GM08714 (cell line): ENCODE measurements at regions not wholly inside any gene's neighbourhood (a gene's known extent, or its start where the extent isn't known, plus 50 kb on each side); places are given as distances from the start of the nearest gene placed in this dataset.
"Not testable (repeated sequence)": the region's sequence is repeated elsewhere in the genome, so short reads cannot be mapped to it uniquely, and the experiment has no call there.

ENCODE experiments used
- H3K4me3 ChIP-seq: fragments of 200-500 bp; sonication (Bioruptor generic); 2 replicates; pipeline ENCODE4 v1.5.1; 2014; ENCODE audit warnings: mild to moderate bottlenecking, low read length, inconsistent platforms
- ZNF274 ChIP-seq: IDR thresholded peaks from 2 replicates; pipeline ENCODE4 v1.6.1; 2012; ENCODE audit warnings: mild to moderate bottlenecking, low read depth, low read length

DNA sequence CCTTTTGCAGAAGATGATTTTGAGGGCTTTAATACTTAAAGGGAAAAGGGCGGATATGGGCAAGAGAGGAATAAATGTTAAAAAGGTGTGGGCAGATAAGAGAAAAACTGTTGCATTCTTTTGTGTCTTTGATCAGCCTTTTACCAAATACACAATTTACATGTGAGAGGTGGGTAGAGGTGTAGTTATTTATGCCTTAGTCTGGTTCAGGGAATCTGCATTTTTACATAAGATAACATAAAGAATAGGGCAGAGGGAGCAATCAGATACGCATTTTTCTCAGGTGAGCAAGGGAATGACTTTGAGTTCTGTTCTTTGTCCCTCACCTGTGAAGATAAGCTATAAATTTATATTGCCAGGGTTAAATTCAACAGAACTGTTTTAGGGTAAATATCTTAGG, 708.4 kb upstream of the SLITRK1 start:
- H3K4me3 ChIP-seq = no peak overlapping the region
- no peak for TF ChIP-seq ZNF274

DNA sequence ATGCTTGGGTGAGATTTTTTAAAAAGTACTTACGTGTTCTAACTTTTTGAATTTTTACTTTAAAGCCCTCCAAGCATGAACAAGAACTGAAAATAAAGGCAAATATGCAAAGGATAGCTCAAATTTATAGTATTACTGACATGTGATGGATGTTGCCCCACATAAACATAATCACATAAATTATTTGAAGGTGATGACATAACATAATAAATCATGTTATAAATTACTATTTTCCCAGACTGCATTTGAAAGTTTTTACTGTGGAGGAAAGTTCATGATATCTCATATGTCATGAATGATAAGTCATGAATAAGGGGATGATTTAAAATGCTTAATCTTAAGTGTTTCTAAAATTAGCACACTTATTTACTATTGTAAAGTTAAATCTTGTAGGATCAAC, 705.7 kb upstream of the SLITRK1 start:
- TF ChIP-seq ZNF274 = no peak

DNA sequence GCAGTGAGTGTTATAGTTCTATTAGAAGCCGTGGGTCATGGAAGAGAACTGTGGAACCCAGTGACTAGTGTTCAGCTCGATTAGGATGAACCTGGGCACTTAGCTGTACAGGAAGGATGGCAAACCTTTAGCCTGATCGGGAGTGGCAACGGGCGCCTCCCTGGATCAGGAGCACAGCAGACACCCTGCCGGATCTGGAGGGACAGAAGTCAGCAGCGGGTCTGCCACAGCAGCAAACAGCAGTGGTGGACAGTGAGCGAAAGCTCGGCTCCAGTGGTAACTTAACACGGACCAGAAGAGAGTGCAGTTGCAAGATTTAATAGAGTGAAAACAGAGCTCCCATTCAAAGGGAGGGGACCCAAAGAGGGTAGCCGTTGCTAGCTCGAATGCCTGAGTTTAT, 697.6 kb upstream of the SLITRK1 start:
- H3K4me3 ChIP-seq = not testable (repeated sequence)

More for the DNA sequence above, 705.7 kb upstream of the SLITRK1 start:
- no peak overlapping the region for H3K4me3 ChIP-seq

DNA sequence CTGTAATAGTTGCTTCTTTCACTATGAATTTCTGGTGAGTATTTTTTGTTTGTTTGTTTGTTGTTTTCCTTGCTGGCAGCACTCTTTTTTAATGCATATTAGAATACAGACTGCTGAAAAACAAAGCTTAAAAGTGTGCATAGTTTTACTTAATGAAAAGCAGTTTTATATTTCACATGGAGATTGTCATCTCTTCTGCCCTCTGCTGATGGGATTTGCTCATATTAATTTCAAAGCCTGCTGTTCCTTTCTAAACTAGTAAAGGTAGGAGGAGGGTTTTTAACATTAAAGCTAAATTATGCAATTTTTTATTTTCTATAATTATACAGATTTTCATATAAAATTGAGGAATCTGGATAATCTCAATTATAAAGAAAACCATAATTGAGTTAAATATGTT, 692.6 kb upstream of the SLITRK1 start:
- no peak for TF ChIP-seq ZNF274
- H3K4me3 ChIP-seq = no peak overlapping the region

DNA sequence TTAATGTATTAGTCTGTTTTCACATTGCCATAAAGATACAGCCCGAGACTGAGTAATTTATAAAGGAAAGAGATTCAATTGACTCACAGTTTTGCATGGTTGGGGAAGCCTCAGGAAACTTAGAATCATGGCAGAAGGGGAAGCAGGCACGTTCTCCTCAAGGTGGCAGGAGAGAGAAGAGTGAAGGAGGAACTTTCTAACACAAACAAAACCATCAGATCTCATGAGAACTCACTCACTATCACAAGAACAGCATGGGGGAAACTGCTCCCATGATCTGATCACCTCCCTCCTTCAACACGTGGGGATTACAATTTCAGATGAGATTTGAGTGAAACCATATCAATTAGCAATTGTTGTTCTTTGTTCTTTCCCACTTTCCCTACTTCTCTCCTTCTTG, 689.0 kb upstream of the SLITRK1 start:
- no peak for TF ChIP-seq ZNF274
- no peak overlapping the region for H3K4me3 ChIP-seq

DNA sequence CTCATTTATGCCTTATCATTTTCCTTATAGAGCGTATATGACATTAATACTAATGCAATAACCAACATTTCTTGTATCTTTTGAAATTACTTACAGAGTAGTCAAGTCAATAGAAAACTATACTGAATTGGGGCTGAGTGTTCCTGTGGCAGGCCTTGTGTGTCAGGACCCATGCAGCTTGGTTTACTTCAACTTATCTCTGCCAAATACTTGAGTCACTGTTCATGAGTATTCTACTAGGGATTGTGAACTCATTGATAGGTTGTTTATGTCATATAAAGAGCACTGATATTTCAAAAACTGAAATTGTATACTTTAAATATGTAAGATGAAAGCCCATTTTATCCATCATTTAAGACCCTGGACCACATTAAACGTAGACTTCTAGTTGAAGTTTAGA, 688.6 kb upstream of the SLITRK1 start:
- no peak for TF ChIP-seq ZNF274
- no peak overlapping the region for H3K4me3 ChIP-seq

DNA sequence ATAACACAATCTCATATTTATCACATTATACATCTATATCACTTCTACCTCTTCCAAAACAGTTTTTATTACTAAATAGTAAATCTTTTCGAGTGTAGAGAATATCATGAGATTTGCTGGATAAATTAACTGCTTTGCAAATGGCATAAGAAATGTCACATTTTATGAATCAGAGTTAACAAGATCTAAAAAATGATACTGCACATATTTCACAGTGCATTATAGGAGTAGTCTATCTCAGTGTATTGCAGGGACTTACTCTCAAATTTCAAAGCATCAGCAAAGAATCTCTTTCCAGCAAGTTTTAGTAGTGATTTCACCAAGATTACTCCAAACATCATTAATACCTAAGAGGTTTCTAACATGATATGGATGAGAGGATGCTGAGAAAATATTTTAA, 687.1 kb upstream of the SLITRK1 start:
- TF ChIP-seq ZNF274 = no peak
- no peak overlapping the region for H3K4me3 ChIP-seq

DNA sequence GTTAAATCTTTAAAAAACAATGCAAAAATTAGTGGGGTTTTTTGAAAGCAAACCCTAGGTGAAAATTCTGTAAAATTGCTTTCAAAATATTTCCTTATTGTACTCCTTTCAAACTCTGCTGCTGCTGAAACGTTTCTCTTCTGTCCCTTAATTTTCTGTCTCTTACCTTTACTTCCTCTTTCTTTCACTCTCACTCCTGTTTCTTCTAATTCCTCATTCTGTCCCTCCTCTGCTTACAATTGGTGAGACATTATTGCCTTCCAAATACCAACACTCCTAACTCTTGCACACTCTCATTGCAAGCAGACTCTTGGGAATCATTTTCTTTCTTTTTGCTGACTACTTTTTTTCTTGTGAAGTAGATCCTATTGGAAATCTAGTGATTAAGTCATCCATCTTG, 685.6 kb upstream of the SLITRK1 start:
- H3K4me3 ChIP-seq = no peak overlapping the region
- TF ChIP-seq ZNF274 = no peak

DNA sequence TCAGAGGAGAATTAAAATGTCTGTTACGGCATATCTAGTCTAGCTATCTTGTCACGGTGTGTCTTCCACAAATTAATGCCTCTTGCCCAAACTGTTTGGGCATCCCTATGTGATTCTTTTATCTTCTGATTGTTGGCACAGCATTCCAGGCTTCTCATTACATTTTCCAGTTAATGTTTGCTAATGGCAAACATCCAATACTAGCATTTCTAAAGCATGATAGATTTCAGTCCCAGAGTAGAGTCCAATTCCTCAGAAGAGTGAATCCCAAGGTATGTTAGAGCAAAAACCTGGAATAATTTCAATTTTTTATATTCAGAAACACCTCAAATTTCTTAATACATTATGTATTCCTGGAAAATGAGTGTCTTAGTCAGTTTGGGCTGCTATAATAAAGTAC, 684.5 kb upstream of the SLITRK1 start:
- no peak for TF ChIP-seq ZNF274

DNA sequence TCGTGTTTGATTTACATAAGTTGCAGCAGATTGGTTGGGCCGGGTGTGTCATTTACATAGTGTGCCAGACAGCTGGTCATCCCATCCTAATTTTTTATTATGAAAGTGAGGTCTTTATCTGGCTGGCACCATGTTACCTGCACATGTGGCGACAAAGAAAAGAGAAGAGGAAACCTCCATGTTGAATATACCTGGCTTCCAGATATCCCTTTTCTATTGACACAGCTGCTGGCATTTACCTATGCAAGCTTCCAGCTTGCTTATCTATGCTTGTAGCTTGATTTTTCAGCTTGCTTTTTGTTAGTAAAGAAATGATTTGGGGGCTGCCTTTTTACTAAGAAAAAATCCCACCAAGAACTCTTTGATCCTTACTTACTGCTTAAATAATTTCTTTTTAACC, 681.3 kb upstream of the SLITRK1 start:
- H3K4me3 ChIP-seq = no peak overlapping the region
- no peak for TF ChIP-seq ZNF274

More for the DNA sequence above, 684.5 kb upstream of the SLITRK1 start:
- H3K4me3 ChIP-seq = no peak overlapping the region

DNA sequence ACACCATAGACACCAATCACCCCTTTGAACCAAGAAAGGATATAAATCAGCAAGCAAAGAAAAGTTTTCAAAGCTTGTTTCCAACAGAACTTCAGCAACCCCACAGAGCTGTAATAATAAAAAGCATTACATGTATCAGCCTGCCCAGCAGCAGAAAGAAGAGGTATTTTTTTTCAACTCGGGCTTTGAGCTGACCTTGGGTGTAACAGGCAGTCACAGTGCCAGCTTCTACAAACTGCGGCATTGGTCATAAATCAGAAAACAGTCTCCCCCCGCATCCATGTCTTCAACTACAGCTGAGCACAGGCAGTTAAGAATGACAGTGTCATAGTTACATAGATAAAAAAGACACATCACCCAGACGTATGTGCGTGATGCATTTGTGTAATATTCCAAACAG, 671.0 kb upstream of the SLITRK1 start:
- H3K4me3 ChIP-seq = no peak overlapping the region
- no peak for TF ChIP-seq ZNF274

DNA sequence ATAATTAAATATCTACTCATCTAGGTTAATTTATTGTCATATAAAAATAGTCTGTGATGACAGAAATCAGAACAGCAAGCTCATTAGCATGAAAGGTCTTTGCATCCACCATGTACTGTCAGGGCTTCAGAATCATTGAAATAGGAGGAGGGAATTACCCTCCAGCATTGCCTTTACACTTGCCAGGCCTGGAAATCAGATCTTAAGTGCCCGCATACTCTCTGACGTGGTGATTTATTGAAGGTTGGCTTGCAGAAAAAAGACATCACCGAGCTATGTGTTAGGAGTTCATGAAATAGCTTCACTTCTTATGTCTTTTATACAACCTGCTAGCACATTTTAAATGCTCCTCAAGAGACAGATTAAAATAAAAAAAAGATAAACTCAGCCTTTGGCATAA, 661.7 kb upstream of the SLITRK1 start:
- TF ChIP-seq ZNF274 = no peak
- H3K4me3 ChIP-seq = no peak overlapping the region

DNA sequence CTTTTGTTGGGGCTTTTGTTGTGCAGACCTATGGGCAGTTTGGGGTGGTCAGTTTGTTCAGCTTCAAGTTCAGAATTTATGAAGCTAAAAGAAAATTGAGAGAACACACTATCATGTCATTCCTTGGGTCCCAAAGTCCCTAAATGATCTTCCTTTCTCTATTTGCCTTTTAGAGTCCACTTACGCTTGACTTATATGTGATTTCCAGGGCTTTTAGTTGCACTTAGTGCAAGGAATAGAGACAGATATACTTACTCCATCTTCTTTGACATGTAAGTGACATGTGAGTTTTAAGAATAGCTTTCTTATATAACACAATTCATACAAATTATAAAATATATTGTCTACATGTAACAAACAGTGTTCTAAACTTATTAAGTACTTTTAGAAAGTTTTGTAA, 660.1 kb upstream of the SLITRK1 start:
- H3K4me3 ChIP-seq = no peak overlapping the region
- TF ChIP-seq ZNF274 = no peak

DNA sequence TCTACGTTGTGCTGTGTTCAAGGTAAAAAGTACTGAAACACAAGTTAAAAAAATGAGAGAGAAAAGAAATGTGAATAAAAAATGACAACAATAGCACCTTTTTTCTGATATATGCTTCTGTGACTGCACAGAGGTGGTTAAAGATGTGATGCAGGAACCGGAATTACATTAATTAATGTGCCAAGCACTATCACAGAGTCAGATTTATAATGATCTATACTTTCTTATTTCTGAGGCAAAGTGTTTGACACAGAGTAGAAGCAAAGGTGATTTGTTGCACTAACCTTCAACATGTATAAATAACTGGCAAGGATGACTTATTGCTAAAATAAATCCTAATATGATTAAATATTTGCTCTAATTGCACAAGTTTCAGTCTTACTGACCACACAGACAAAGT, 654.6 kb upstream of the SLITRK1 start:
- TF ChIP-seq ZNF274 = no peak
- no peak overlapping the region for H3K4me3 ChIP-seq

DNA sequence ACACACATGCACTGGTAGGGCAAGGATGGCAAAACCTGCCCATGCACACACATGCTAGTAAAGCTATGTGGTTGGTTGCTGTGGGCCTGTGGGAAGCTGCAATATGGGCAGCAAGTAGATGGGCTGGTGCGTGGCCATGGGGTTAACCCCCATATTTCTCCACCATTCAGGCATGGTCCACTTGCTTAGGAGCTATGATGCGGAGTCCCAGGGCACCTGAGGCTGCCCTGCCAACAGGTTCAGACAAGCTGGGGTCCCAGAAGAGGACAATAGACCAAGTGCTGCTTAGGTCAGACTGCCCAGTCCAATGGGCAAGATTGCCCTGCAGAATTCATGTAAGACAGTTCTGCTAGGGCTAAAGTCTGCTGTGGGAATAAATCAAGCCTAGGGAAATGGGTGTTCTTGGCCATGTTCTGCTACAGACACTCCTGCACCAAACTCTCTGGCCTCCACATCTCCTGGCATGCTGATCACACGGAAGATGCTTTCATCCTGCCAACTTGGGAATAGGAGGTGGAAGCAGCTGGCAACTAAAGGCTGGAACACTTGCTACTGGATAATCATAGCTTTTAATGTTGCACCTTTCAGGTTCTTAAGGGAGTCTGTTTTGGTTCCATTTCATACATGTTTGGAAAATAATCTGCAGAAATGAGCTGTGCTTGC, 646.3 kb upstream of the SLITRK1 start:
- no peak overlapping the region for H3K4me3 ChIP-seq
- no peak for TF ChIP-seq ZNF274

DNA sequence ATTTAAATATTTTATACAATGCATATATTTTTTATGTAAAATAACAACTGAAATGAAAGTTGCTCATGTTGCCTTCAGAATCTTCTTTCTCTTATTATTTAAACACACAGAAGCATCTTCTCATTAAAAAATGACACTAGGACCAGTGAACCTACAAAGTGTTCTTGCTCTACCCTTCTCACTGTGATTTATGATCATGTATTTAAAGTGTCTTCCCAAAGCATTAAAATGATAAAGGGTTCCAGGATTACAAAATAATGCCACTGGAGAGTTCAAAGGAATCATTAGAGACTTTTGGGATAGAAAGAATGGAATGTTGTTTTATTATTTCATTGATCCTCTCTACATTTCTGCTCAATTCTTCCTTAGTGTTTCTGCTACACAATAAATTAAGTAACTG, 643.6 kb upstream of the SLITRK1 start:
- H3K4me3 ChIP-seq = no peak overlapping the region
- no peak for TF ChIP-seq ZNF274
